Mucosa of rectum (tissue), 2 donors: ENCODE measurements at regions not wholly inside any gene's neighbourhood (a gene's known extent, or its start where the extent isn't known, plus 50 kb on each side); places are given as distances from the start of the nearest gene placed in this dataset.

ENCODE experiments used
- H3K27ac ChIP-seq, 2 donors: one replicate each; pipeline ENCODE4 v1.7.0; 2013; ENCODE audit warnings: inconsistent platforms in 2 of 2, low read depth in 2 of 2, low read length in 2 of 2
- H3K27me3 ChIP-seq, 2 donors: one replicate each; pipeline ENCODE4 v1.7.0; 2013; ENCODE audit warnings: low read length in 2 of 2; ENCODE audit not compliant: control insufficient read depth in 2 of 2, insufficient read depth in 2 of 2
- H3K36me3 ChIP-seq, 2 donors: one replicate each; pipeline ENCODE4 v1.7.0; 2013; ENCODE audit warnings: low read length in 2 of 2; ENCODE audit not compliant: control insufficient read depth in 2 of 2, insufficient read depth in 2 of 2
- H3K4me1 ChIP-seq, 2 donors: one replicate each; pipeline ENCODE4 v1.7.0; 2013; ENCODE audit warnings: low read length in 2 of 2, mild to moderate bottlenecking in 1 of 2; ENCODE audit not compliant: control insufficient read depth in 2 of 2, insufficient read depth in 2 of 2
- H3K4me3 ChIP-seq, 2 donors: one replicate each; pipeline ENCODE4 v1.7.0; 2013; ENCODE audit warnings: low read length in 2 of 2
- H3K9ac ChIP-seq, 2 donors: one replicate each; pipeline ENCODE4 v1.7.0; 2013; ENCODE audit warnings: low read length in 2 of 2, low read depth in 1 of 2, mild to moderate bottlenecking in 1 of 2
- H3K9me3 ChIP-seq, 2 donors: one replicate each; pipeline ENCODE4 v1.7.0; 2013; ENCODE audit warnings: low read length in 2 of 2; ENCODE audit not compliant: control insufficient read depth in 2 of 2
- donor health status: healthy.
- donor health status: Normal muscosa, but diverticular disease.

DNA sequence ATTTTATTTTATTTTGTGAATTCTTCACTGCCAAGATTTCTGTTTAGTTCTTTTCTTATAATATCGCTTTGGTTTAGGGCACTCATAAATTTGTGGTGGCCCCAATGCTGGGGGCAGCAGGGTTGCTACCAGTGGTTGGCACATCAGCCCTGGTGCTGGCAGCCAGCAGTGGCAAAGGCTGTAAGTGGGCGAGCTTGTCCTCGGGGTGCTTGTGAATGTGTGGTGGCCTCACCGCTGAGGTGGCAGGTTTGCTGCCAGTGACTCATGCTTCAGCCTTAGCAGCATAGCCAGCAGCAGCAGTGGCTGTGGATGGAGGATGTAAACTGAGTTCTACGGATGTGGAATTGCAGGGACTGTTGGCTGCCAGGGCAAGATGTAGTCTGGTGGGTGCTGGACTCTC is 262.9 kb upstream of the DMAC1 start:
- Histone ChIP-seq H3K9me3 (no peaks in the 10 kb centered on the region), H3K36me3 (no peaks in the 10 kb centered on the region), H3K27me3 (no peaks in the 10 kb centered on the region), H3K4me3 (no peak overlapping the region), H3K4me1 (no peaks in the 10 kb centered on the region), H3K27ac (no peak overlapping the region), H3K9ac (no peak overlapping the region)

DNA sequence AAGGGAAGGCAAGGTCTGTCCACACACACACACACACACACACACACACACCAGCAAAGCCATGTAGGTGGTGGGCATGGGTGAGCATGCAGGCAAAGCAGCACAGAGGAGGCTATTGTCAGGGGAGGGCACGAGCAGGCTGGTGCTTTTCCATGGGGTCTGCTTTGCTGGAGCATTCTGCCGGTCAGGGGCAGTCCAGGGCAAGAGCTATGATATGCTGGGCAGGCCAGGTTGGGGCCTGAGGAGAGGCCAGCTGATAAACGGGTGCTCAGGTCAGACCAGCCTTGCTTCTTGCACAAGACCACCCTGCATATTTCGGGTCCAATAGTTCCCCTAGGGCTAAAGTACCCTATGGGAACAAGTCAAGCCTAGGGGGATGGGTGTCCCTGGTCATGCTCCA is 253.9 kb upstream of the DMAC1 start:
- H3K27me3 ChIP-seq = no peaks in the 10 kb centered on the region
- H3K27ac ChIP-seq = no peak overlapping the region
- H3K9ac ChIP-seq = no peak overlapping the region
- H3K9me3 ChIP-seq = no peaks in the 10 kb centered on the region
- H3K36me3 ChIP-seq = no peaks in the 10 kb centered on the region
- no peak overlapping the region for H3K4me3 ChIP-seq
- no peaks in the 10 kb centered on the region for H3K4me1 ChIP-seq

- Histone ChIP-seq H3K9me3 (no peaks in the 10 kb centered on the region), H3K4me1 (no peaks in the 10 kb centered on the region), H3K36me3 (no peaks in the 10 kb centered on the region), H3K27me3 (no peaks in the 10 kb centered on the region), H3K9ac (no peak overlapping the region), H3K4me3 (no peak overlapping the region), H3K27ac (no peak overlapping the region)
Observed at GRCh38 chr9:8052991-8053390, 253.4 kb upstream of the DMAC1 start.

- H3K36me3 ChIP-seq = no peaks in the 10 kb centered on the region
- H3K4me1 ChIP-seq = no peaks in the 10 kb centered on the region
- H3K27me3 ChIP-seq = no peaks in the 10 kb centered on the region
- H3K9ac ChIP-seq = no peak overlapping the region
- peaks cover 0 to 3% of the 10 kb centered on the region in 2 donors for H3K9me3 ChIP-seq
- no peak overlapping the region for H3K27ac ChIP-seq
- no peak overlapping the region for H3K4me3 ChIP-seq
Observed at GRCh38 chr9:8037745-8038144, 238.2 kb upstream of the DMAC1 start.

- Histone ChIP-seq H3K36me3 (no peaks in the 10 kb centered on the region), H3K4me3 (no peak overlapping the region), H3K9ac (no peak overlapping the region), H3K9me3 (peaks cover 0 to 3% of the 10 kb centered on the region in 2 donors), H3K27me3 (no peaks in the 10 kb centered on the region), H3K4me1 (no peaks in the 10 kb centered on the region), H3K27ac (no peak overlapping the region)
Observed at GRCh38 chr9:8036914-8037524, 237.4 kb upstream of the DMAC1 start.

DNA sequence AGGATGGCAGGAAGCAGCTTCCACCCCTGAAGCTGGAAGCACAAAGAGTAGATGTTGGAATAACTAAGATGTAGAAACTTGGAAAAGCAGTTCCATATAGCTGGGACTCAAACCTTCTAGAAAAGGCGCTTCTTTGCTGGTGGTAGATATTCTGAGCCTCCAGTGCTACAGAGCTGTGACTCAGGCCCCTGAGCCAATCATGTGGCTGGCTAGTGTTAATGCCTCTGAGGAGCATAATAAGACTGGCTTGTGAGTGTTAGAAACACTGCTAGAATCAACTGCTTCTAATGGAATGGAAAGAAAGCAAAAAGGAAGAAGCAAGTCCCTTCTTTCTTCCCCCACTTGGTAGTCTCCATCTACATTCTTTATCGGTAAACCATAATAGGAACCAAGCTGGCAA is 234.2 kb upstream of the DMAC1 start:
- no peaks in the 10 kb centered on the region for H3K4me1 ChIP-seq
- H3K27me3 ChIP-seq = no peaks in the 10 kb centered on the region
- no peak overlapping the region for H3K27ac ChIP-seq
- no peak overlapping the region for H3K9ac ChIP-seq
- H3K36me3 ChIP-seq = no peaks in the 10 kb centered on the region
- H3K9me3 ChIP-seq = peaks cover 0 to 3% of the 10 kb centered on the region in 2 donors
- H3K4me3 ChIP-seq = no peak overlapping the region

- Histone ChIP-seq H3K27ac (no peak overlapping the region), H3K9me3 (no peaks in the 10 kb centered on the region), H3K36me3 (no peaks in the 10 kb centered on the region), H3K4me1 (no peaks in the 10 kb centered on the region), H3K27me3 (no peaks in the 10 kb centered on the region), H3K9ac (no peak overlapping the region), H3K4me3 (no peak overlapping the region)
Observed at GRCh38 chr9:8030095-8030494, 230.5 kb upstream of the DMAC1 start.

- H3K4me1 ChIP-seq = no peaks in the 10 kb centered on the region
- H3K9me3 ChIP-seq = no peaks in the 10 kb centered on the region
- no peak overlapping the region for H3K27ac ChIP-seq
- H3K4me3 ChIP-seq = no peak overlapping the region
- no peak overlapping the region for H3K9ac ChIP-seq
- no peaks in the 10 kb centered on the region for H3K27me3 ChIP-seq
- H3K36me3 ChIP-seq = no peaks in the 10 kb centered on the region
Observed at GRCh38 chr9:8027351-8027750, 227.8 kb upstream of the DMAC1 start.

DNA sequence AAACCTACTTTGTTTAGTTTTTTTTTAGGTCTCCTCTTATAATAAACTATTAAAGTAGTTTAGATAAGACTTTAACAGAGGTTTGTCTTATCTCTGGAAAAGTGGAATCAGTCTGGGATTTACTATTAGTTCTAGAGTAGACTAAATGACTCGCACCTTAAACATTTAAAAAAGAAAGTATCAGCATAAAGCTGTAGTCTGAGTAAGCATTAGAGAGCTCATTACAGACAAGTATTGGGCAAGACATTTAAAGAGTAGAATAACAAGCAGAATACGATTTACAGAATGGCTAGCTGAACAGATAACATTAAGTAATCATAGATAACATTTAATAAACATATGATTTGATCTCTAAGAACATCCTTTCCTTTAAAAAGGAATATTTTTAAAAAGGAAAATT is 226.0 kb upstream of the DMAC1 start:
- Histone ChIP-seq H3K4me1 (no peaks in the 10 kb centered on the region), H3K27ac (no peak overlapping the region), H3K9ac (no peak overlapping the region), H3K4me3 (no peak overlapping the region), H3K27me3 (no peaks in the 10 kb centered on the region), H3K9me3 (no peaks in the 10 kb centered on the region), H3K36me3 (no peaks in the 10 kb centered on the region)

DNA sequence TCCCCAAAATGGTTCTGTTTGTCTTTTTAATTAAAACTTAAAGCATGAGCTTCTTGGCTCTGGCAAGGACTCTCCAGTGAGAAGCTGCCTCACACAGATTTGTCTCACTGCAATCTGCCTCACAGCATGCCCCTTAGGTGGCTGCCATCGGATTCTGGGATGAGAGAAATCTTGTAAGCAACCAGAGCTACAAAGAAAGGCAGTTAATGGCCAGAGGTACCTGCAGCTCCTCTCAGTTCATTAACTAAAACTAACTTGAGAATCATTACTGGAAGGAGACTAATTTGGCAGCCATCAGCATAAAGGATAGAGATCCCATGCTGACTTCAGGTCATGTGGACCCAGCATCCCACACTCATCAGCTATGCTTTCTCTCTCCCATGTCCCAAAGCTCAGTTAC is 220.6 kb upstream of the DMAC1 start:
- Histone ChIP-seq H3K9me3 (no peaks in the 10 kb centered on the region), H3K9ac (no peak overlapping the region), H3K4me3 (no peak overlapping the region), H3K27ac (no peak overlapping the region), H3K36me3 (no peaks in the 10 kb centered on the region), H3K27me3 (no peaks in the 10 kb centered on the region), H3K4me1 (no peaks in the 10 kb centered on the region)

DNA sequence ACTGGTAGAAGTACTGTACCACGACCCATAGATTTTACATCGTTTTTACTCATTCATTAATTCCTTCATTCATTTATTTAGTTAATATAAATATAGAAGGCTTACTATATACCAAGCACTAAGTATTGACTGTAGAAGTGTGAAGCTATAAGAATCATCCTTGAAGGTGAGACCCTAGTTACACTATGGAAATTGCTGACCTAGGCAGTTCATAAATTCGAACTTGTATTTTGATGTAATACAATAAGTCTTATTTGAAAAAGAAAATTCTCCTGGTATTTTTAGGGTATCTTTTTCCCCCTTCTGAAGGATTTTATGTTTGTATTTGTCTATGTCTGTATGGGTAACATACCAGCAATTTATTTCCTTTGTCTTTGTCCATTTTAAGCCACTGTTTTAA is 220.1 kb upstream of the DMAC1 start:
- no peaks in the 10 kb centered on the region for H3K9me3 ChIP-seq

More for the DNA sequence above, 220.1 kb upstream of the DMAC1 start:
- H3K4me1 ChIP-seq = no peaks in the 10 kb centered on the region
- H3K27me3 ChIP-seq = no peaks in the 10 kb centered on the region
- H3K4me3 ChIP-seq = no peak overlapping the region
- H3K27ac ChIP-seq = no peak overlapping the region
- H3K9ac ChIP-seq = no peak overlapping the region
- H3K36me3 ChIP-seq = no peaks in the 10 kb centered on the region
